Ovary (tissue), 3 donors: ENCODE measurements at regions not wholly inside any gene's neighbourhood (a gene's known extent, or its start where the extent isn't known, plus 50 kb on each side); places are given as distances from the start of the nearest gene placed in this dataset.

Source experiments
- POLR2A ChIP-seq: fragments of 450-650 bp; IDR thresholded peaks from one replicate; pipeline ENCODE4 v1.6.1; 2017; ENCODE audit warnings: antibody characterized with exemption, mild to moderate bottlenecking, moderate library complexity
- TF ChIP-seq, protein P1 (sequence below), 3 donors: fragments of 450-650 bp in 2 of 3; fragments of 200-600 bp in 1 of 3; IDR thresholded peaks; one replicate each; pipeline versions ENCODE4 v1.5.1 to v1.8.0; 2016 to 2022; ENCODE audit warnings: antibody characterized with exemption in 3 of 3, mild to moderate bottlenecking in 1 of 3
- donor health status: DM: no; HTN: no; CAD: no.

DNA sequence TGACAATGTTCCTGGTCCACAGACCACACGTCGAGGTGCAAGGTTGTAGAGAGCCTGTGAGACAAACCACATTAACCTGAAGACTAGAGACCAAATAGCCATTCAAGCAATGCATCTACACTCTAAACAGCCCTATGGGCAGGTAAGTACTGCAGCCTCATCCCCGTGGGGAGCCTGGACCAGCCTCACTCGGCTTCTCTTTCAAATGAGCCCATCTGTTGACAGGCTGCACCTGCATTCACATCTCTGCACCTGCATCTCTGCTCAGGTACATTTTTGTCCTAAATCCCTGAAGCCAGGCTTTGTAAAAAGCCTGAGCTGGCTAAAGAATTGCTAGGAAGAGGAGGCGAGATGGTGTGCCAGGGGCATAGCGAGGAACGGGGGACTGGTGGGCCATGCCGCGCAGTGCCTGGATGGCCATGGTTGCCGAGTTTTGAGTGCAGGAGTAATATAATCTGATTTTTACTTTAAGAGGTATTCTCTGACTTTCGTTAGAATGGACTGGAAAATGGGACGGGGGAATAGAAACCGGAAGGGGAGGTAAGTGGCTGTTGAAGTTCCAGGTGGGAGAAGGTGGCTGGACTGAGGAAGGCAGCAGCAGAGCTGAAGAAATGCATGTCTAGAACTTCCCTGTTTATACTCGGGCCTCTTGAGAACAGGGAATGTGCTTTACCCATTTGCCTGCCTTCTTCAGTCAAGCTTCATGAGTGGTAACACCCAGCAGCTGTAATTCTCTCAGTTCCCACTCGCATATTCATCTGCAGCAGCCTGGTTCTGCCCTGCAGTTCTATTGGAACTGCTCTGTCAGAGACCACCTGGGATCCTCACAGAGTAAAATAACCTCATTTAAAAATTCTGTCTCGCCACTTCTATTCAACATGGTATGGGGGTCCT, 226.4 kb downstream of the OPA1 start:
- TF ChIP-seq, protein P1, sequence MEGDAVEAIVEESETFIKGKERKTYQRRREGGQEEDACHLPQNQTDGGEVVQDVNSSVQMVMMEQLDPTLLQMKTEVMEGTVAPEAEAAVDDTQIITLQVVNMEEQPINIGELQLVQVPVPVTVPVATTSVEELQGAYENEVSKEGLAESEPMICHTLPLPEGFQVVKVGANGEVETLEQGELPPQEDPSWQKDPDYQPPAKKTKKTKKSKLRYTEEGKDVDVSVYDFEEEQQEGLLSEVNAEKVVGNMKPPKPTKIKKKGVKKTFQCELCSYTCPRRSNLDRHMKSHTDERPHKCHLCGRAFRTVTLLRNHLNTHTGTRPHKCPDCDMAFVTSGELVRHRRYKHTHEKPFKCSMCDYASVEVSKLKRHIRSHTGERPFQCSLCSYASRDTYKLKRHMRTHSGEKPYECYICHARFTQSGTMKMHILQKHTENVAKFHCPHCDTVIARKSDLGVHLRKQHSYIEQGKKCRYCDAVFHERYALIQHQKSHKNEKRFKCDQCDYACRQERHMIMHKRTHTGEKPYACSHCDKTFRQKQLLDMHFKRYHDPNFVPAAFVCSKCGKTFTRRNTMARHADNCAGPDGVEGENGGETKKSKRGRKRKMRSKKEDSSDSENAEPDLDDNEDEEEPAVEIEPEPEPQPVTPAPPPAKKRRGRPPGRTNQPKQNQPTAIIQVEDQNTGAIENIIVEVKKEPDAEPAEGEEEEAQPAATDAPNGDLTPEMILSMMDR (IDR thresholded peaks at IDR 0.05), result no peak
- TF ChIP-seq POLR2A, result no peak
